GM12873 (cell line): ENCODE measurements at regions not wholly inside any gene's neighbourhood (a gene's known extent, or its start where the extent isn't known, plus 50 kb on each side); places are given as distances from the start of the nearest gene placed in this dataset.

Experiments used
- TF ChIP-seq, protein P1 (sequence below): IDR thresholded peaks from 2 replicates; pipeline ENCODE4 v1.5.1; 2012; ENCODE audit warnings: low read depth, mild to moderate bottlenecking, moderate library complexity, low read length, control low read depth; ENCODE audit not compliant: insufficient read depth; ENCODE audit errors: missing control alignments

DNA sequence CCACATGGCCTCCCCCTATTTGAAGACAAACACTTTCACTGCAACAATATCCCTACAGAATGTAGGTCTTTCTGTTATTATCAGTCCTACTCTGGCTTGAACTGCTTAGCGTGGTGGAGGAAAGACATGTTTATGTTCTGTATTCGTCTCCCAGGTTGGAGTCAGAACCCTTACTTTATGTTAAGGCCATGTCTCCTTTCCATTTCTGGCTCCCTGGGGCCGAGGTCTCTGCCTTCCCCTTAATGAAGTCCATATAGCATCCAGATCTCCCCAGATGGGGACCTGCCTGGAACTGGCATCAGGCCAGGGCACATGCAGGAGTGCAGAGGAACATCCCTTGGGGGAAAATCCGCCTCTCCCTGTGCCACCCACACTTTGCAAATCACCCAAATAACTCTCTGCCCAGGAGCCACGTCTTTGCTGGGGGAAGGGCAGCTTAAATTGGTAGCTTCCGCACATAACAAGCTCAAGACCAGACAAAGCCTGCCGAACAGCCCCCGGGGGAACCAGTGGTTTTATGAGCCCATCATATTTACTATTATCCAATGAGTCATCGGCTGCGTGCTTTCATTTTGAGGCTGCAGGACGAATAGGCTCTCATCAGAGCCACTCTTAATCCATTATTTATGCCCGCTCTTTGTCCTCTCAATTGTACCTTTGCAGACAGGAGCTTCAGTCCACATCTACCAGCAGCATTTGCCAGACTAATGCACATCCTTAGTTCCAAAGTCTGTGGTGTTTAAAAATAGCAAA lies 237.0 kb downstream of the UACA start:
- TF ChIP-seq, protein P1, sequence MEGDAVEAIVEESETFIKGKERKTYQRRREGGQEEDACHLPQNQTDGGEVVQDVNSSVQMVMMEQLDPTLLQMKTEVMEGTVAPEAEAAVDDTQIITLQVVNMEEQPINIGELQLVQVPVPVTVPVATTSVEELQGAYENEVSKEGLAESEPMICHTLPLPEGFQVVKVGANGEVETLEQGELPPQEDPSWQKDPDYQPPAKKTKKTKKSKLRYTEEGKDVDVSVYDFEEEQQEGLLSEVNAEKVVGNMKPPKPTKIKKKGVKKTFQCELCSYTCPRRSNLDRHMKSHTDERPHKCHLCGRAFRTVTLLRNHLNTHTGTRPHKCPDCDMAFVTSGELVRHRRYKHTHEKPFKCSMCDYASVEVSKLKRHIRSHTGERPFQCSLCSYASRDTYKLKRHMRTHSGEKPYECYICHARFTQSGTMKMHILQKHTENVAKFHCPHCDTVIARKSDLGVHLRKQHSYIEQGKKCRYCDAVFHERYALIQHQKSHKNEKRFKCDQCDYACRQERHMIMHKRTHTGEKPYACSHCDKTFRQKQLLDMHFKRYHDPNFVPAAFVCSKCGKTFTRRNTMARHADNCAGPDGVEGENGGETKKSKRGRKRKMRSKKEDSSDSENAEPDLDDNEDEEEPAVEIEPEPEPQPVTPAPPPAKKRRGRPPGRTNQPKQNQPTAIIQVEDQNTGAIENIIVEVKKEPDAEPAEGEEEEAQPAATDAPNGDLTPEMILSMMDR, result no peak

GRCh38 chr15:70525551-70525950 lies 237.8 kb downstream of the UACA start:
- TF ChIP-seq, protein P1, result no peak

DNA sequence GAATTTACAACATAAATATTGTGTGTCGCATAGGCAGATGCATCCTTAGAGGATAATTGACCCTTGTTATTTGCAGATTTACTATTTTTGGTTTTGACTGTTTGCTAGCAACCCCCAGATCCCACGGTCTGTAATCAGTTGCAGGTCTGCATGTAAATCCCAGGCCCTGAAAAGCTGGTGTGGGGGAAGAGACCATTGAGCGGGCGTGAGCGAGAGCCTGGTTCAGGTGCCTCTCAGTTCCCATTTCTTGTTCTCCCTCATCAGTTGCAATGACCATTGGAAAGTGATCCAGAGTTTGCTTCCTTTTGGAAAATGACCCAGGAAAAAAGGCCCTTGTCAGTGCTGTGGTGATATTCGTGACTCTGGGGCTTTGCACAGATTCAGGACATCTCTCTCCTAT lies 238.9 kb downstream of the UACA start:
- TF ChIP-seq, protein P1, result no peak

DNA sequence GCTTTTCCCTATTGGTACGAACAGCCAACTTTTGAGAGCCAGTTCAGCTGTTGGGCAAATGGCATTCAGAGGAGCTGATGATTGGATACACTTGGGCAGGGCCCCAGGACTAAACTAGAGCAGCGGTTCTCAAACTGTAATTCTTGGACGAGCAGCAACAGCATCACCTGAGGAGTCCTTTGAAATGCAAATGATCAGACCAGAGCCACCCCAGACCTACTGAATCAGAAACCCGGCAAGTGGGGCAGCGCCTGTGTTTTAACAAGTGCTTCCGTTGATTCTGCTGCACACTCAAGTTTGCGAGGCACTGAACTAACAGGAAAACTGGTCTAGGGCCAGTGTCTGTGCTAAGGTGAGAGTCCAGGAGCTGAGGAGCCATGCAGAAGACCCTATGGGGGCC lies 239.7 kb downstream of the UACA start:
- TF ChIP-seq, protein P1, result no peak

DNA sequence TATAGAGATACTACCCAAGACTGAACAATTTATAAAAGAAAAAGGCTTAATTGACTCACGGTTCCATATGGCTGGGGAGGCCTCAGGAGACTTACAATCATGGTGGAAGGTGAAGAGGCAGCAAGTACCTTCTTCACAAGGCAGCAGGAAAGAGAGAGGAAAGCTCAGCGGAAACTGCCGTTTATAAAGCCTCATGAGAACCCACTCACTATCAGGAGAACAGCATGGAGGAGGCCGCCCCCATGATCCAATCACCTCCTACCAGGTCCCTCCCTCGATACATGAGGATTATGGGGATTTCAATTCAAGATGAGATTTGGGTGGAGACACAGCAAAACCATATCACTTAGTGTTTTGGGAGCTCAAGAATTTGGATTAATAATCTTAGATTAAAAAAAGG lies 240.2 kb downstream of the UACA start:
- TF ChIP-seq, protein P1, result no peak

- TF ChIP-seq, protein P1, result no peak
Observed at GRCh38 chr15:70522323-70522966, 240.9 kb downstream of the UACA start.

GRCh38 chr15:70521576-70522322 lies 241.6 kb downstream of the UACA start:
- TF ChIP-seq, protein P1, result no peak
